ENCODE measurements at regions not wholly inside any gene's neighbourhood (a gene's known extent, or its start where the extent isn't known, plus 50 kb on each side); places are given as distances from the start of the nearest gene placed in this dataset.

DNA sequence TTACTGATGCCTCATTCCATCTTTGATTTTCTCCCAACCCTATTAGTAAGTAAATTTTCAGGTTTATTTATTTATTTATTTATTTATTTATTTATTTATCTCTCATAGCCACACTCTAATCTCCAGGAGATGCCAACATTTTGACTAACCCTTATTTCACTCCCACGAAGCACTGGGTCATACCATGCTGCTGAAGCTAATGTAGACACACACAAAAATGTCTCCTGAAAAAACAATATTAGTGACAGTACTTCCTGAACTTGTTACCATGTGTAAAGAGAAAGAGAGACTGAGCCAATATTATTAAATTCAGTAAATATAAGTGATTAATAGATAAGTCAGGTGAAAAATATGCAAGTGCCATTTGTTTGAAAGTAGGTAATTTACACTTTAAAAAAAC, 402.7 kb downstream of the C4orf33 start:
- TF ChIP-seq, protein P1, sequence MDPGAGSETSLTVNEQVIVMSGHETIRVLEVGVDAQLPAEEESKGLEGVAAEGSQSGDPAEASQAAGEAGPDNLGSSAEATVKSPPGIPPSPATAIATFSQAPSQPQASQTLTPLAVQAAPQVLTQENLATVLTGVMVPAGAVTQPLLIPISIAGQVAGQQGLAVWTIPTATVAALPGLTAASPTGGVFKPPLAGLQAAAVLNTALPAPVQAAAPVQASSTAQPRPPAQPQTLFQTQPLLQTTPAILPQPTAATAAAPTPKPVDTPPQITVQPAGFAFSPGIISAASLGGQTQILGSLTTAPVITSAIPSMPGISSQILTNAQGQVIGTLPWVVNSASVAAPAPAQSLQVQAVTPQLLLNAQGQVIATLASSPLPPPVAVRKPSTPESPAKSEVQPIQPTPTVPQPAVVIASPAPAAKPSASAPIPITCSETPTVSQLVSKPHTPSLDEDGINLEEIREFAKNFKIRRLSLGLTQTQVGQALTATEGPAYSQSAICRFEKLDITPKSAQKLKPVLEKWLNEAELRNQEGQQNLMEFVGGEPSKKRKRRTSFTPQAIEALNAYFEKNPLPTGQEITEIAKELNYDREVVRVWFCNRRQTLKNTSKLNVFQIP (CRISPR knock-in tag; IDR thresholded peaks at IDR 0.05; ENCODE audit: borderline replicate concordance, low read depth): no peak
- no peak for TF ChIP-seq GLIS3 (CRISPR knock-in tag; IDR thresholded peaks at IDR 0.05)
- no peak for TF ChIP-seq RARB (CRISPR knock-in tag; IDR thresholded peaks at IDR 0.05)
- TF ChIP-seq ZC3H10 (CRISPR knock-in tag; IDR thresholded peaks at IDR 0.05): no peak
- TF ChIP-seq, protein P2, sequence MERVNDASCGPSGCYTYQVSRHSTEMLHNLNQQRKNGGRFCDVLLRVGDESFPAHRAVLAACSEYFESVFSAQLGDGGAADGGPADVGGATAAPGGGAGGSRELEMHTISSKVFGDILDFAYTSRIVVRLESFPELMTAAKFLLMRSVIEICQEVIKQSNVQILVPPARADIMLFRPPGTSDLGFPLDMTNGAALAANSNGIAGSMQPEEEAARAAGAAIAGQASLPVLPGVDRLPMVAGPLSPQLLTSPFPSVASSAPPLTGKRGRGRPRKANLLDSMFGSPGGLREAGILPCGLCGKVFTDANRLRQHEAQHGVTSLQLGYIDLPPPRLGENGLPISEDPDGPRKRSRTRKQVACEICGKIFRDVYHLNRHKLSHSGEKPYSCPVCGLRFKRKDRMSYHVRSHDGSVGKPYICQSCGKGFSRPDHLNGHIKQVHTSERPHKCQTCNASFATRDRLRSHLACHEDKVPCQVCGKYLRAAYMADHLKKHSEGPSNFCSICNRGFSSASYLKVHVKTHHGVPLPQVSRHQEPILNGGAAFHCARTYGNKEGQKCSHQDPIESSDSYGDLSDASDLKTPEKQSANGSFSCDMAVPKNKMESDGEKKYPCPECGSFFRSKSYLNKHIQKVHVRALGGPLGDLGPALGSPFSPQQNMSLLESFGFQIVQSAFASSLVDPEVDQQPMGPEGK (CRISPR knock-in tag; IDR thresholded peaks at IDR 0.05; ENCODE audit: borderline replicate concordance): no peak
- TF ChIP-seq TCF4 (CRISPR knock-in tag; IDR thresholded peaks at IDR 0.05; ENCODE audit: borderline replicate concordance): no peak
- TF ChIP-seq, protein P3, sequence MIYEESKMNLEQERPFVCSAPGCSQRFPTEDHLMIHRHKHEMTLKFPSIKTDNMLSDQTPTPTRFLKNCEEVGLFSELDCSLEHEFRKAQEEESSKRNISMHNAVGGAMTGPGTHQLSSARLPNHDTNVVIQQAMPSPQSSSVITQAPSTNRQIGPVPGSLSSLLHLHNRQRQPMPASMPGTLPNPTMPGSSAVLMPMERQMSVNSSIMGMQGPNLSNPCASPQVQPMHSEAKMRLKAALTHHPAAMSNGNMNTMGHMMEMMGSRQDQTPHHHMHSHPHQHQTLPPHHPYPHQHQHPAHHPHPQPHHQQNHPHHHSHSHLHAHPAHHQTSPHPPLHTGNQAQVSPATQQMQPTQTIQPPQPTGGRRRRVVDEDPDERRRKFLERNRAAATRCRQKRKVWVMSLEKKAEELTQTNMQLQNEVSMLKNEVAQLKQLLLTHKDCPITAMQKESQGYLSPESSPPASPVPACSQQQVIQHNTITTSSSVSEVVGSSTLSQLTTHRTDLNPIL (CRISPR knock-in tag; IDR thresholded peaks at IDR 0.05; ENCODE audit: low read depth): no peak
- no peak for TF ChIP-seq ZFP30 (CRISPR knock-in tag; IDR thresholded peaks at IDR 0.05)
- no peak for TF ChIP-seq PPARA (CRISPR knock-in tag; IDR thresholded peaks at IDR 0.05; ENCODE audit: borderline replicate concordance)
